ENCODE measurements at regions not wholly inside any gene's neighbourhood (a gene's known extent, or its start where the extent isn't known, plus 50 kb on each side); places are given as distances from the start of the nearest gene placed in this dataset.

GRCh38 chr12:63232896-63233295, 81.9 kb upstream of the AVPR1A start:
- peaks cover 6% of the 10 kb centered on the region; the same call in 1 of the 2 replicates for H3K4me1 ChIP-seq
- Mint-ChIP-seq H3K4me3 (ENCODE audit: unreplicated experiment) (no peak overlapping the region), H3K4me1 (ENCODE audit: low read depth, unreplicated experiment) (peaks cover 12% of the 10 kb centered on the region), H3K9me3 (ENCODE audit: unreplicated experiment) (no peaks in the 10 kb centered on the region), H3K27ac (ENCODE audit: unreplicated experiment) (no peak overlapping the region), H3K36me3 (ENCODE audit: insufficient read depth, unreplicated experiment) (no peaks in the 10 kb centered on the region), H3K27me3 (ENCODE audit: insufficient read depth, unreplicated experiment) (no peaks in the 10 kb centered on the region)
- no TSS peak for BruUV-seq (replicated peaks)
- H3K36me3 ChIP-seq (ENCODE audit: control insufficient read depth, insufficient read depth, low read length): no peaks in the 10 kb centered on the region
- POLR2A ChIA-PET: no interaction called here
- intact Hi-C loops (cut with micrococcal nuclease; ENCODE audit: unreplicated experiment): no loop called here
- CTCF ChIA-PET: no interaction called here
- DNase-seq: no peak
- H3K9me3 ChIP-seq: no peaks in the 10 kb centered on the region
- H3K27me3 ChIP-seq (replicated peaks; ENCODE audit: control insufficient read depth, insufficient read depth, low read length): no peaks in the 10 kb centered on the region
- no peak for TF ChIP-seq CTCF (IDR thresholded peaks at IDR 0.05; ENCODE audit: insufficient read depth in 1 of 2, low read depth in 1 of 2, low read length in 1 of 2, severe bottlenecking in 1 of 2, unreplicated experiment in 1 of 2)
- H3K4me3 ChIP-seq (ENCODE audit: low read depth, low read length): no peak overlapping the region

GRCh38 chr12:63228853-63229252, 77.9 kb upstream of the AVPR1A start:
- no peak overlapping the region for H3K4me3 Mint-ChIP-seq (ENCODE audit: unreplicated experiment)
- H3K27me3 Mint-ChIP-seq (ENCODE audit: insufficient read depth, unreplicated experiment): no peaks in the 10 kb centered on the region
- POLR2A ChIA-PET: no interaction called here
- CTCF ChIA-PET: no interaction called here
- no peak overlapping the region for H3K27ac Mint-ChIP-seq (ENCODE audit: unreplicated experiment)
- Histone ChIP-seq H3K4me1 (0 out of 2 replicates have a peak, but pooled peaks cover 3% of the 10 kb centered on the region), H3K4me3 (ENCODE audit: low read depth, low read length) (no peak overlapping the region), H3K27me3 (replicated peaks; ENCODE audit: control insufficient read depth, insufficient read depth, low read length) (no peaks in the 10 kb centered on the region), H3K36me3 (ENCODE audit: control insufficient read depth, insufficient read depth, low read length) (no peaks in the 10 kb centered on the region), H3K9me3 (no peaks in the 10 kb centered on the region)
- no TSS peak for BruUV-seq (replicated peaks)
- DNase-seq: no peak
- intact Hi-C loops (cut with micrococcal nuclease; ENCODE audit: unreplicated experiment): no loop called here
- no peak for TF ChIP-seq CTCF (IDR thresholded peaks at IDR 0.05; ENCODE audit: insufficient read depth in 1 of 2, low read depth in 1 of 2, low read length in 1 of 2, severe bottlenecking in 1 of 2, unreplicated experiment in 1 of 2)
- no peaks in the 10 kb centered on the region for H3K36me3 Mint-ChIP-seq (ENCODE audit: insufficient read depth, unreplicated experiment)
- H3K9me3 Mint-ChIP-seq (ENCODE audit: unreplicated experiment): no peaks in the 10 kb centered on the region
- H3K4me1 Mint-ChIP-seq (ENCODE audit: low read depth, unreplicated experiment): peaks cover 18% of the 10 kb centered on the region

- no TSS peak for BruUV-seq (replicated peaks)
- 0 out of 2 replicates have a peak, but pooled peaks cover 3% of the 10 kb centered on the region for H3K4me1 ChIP-seq
- H3K36me3 ChIP-seq (ENCODE audit: control insufficient read depth, insufficient read depth, low read length): no peaks in the 10 kb centered on the region
- POLR2A ChIA-PET: no interaction called here
- Mint-ChIP-seq H3K27me3 (ENCODE audit: insufficient read depth, unreplicated experiment) (no peaks in the 10 kb centered on the region), H3K9me3 (ENCODE audit: unreplicated experiment) (no peaks in the 10 kb centered on the region), H3K4me1 (ENCODE audit: low read depth, unreplicated experiment) (peaks cover 13% of the 10 kb centered on the region), H3K27ac (ENCODE audit: unreplicated experiment) (no peak overlapping the region), H3K36me3 (ENCODE audit: insufficient read depth, unreplicated experiment) (no peaks in the 10 kb centered on the region), H3K4me3 (ENCODE audit: unreplicated experiment) (no peak overlapping the region)
- CTCF ChIA-PET: no interaction called here
- no peaks in the 10 kb centered on the region for H3K27me3 ChIP-seq (replicated peaks; ENCODE audit: control insufficient read depth, insufficient read depth, low read length)
- intact Hi-C loops (cut with micrococcal nuclease; ENCODE audit: unreplicated experiment): no loop called here
- H3K9me3 ChIP-seq: no peaks in the 10 kb centered on the region
- H3K4me3 ChIP-seq (ENCODE audit: low read depth, low read length): no peak overlapping the region
- DNase-seq: no peak
- no peak for TF ChIP-seq CTCF (IDR thresholded peaks at IDR 0.05; ENCODE audit: insufficient read depth in 1 of 2, low read depth in 1 of 2, low read length in 1 of 2, severe bottlenecking in 1 of 2, unreplicated experiment in 1 of 2)
Observed at GRCh38 chr12:63226792-63227463, 75.9 kb upstream of the AVPR1A start.

Measured in Caco-2 (cell line).